SK-N-SH (cell line): ENCODE measurements at regions not wholly inside any gene's neighbourhood (a gene's known extent, or its start where the extent isn't known, plus 50 kb on each side); places are given as distances from the start of the nearest gene placed in this dataset.

ENCODE experiments used
- CTCF ChIA-PET: fragments of 300-600, 350-600 bp; formaldehyde crosslinking; extraction: SDS; loops from one replicate; lab custom pipeline; 2021; lab: Yijun Ruan, JAX
- POLR2A ChIA-PET: fragments of 350-600 bp; sonication (Branson Sonifier 250); formaldehyde crosslinking; extraction: SDS; loops from one replicate; lab custom pipeline; 2020; ENCODE audit warnings: antibody characterized with exemption, inconsistent platforms; lab: Yijun Ruan, JAX
- DNase-seq: peaks from one replicate; pipeline ENCODE4 v3.0.0; 2012
- H2AFZ ChIP-seq: fragments of 200-600 bp; sonication (generic); 2 replicates; pipeline ENCODE4 v1.8.1; 2016; ENCODE audit warnings: antibody characterized with exemption, mild to moderate bottlenecking, low read depth
- H3F3A ChIP-seq: fragments of 200-600 bp; sonication (generic); replicated peaks from 2 replicates; pipeline ENCODE3; 2016; ENCODE audit warnings: antibody characterized with exemption, mild to moderate bottlenecking; ENCODE audit not compliant: insufficient read depth
- H3K27ac ChIP-seq, 2 experiments: fragments of 200-500 bp in 1 of 2; fragments of 200-600 bp in 1 of 2; sonication (Bioruptor generic) in 1 of 2; sonication (generic), shearing (Covaris generic) in 1 of 2; 2 replicates each; pipeline versions ENCODE4 v1.5.1 to v1.6.1; 2014 to 2016; ENCODE audit warnings: low read depth in 2 of 2, inconsistent platforms in 1 of 2, low read length in 1 of 2, mild to moderate bottlenecking in 1 of 2, mixed read lengths in 1 of 2
- H3K27me3 ChIP-seq: fragments of 200-600 bp; sonication (generic), shearing (Covaris generic); 2 replicates; pipeline ENCODE4 v1.6.1; 2016; ENCODE audit warnings: mixed run types; ENCODE audit not compliant: insufficient read depth
- H3K36me3 ChIP-seq, 2 experiments: fragments of 200-500 bp in 1 of 2; fragments of 200-600 bp in 1 of 2; sonication (Bioruptor generic) in 1 of 2; sonication (generic) in 1 of 2; replicated peaks in 1 of 2; 2 replicates each; pipeline versions ENCODE3 to v1.5.1; 2014 to 2016; ENCODE audit warnings: low read length in 1 of 2, mild to moderate bottlenecking in 1 of 2; ENCODE audit not compliant: insufficient read depth in 2 of 2, control insufficient read depth in 1 of 2
- H3K4me1 ChIP-seq, 2 experiments: fragments of 200-500 bp in 1 of 2; fragments of 200-600 bp in 1 of 2; sonication (Bioruptor generic) in 1 of 2; sonication (generic), shearing (Covaris generic) in 1 of 2; 2 replicates each; pipeline versions ENCODE4 v1.5.1 to v1.6.1; 2014 to 2016; ENCODE audit warnings: low read depth in 1 of 2, low read length in 1 of 2, mixed run types in 1 of 2; ENCODE audit not compliant: insufficient read depth in 2 of 2, control insufficient read depth in 1 of 2
- H3K4me2 ChIP-seq: fragments of 200-600 bp; sonication (generic), shearing (Covaris generic); 2 replicates; pipeline ENCODE4 v1.6.1; 2017; ENCODE audit warnings: mixed run types
- H3K4me3 ChIP-seq, 2 experiments: fragments of 200-500 bp in 1 of 2; fragments of 200-600 bp in 1 of 2; sonication (Bioruptor generic) in 1 of 2; sonication (generic), shearing (Covaris generic) in 1 of 2; 2 replicates each; pipeline versions ENCODE4 v1.5.1 to v1.8.1; 2014 to 2016; ENCODE audit warnings: low read depth in 2 of 2, inconsistent platforms in 1 of 2, low read length in 1 of 2, mild to moderate bottlenecking in 1 of 2, mixed read lengths in 1 of 2, moderate library complexity in 1 of 2
- H3K79me2 ChIP-seq: fragments of 200-600 bp; sonication (generic); 2 replicates; pipeline ENCODE4 v1.8.1; 2017; ENCODE audit warnings: mild to moderate bottlenecking; ENCODE audit not compliant: insufficient read depth
- H3K9ac ChIP-seq: fragments of 200-600 bp; sonication (generic); 2 replicates; pipeline ENCODE4 v1.6.1; 2017; ENCODE audit warnings: mixed run types
- H3K9me2 ChIP-seq: fragments of 200-600 bp; sonication (generic); 2 replicates; pipeline ENCODE4 v1.6.1; 2017; ENCODE audit warnings: mixed run types
- H3K9me3 ChIP-seq: fragments of 200-600 bp; sonication (generic); 2 replicates; pipeline ENCODE4 v1.6.1; 2017; ENCODE audit warnings: mixed run types, mild to moderate bottlenecking, moderate library complexity
- H4K20me1 ChIP-seq: fragments of 200-600 bp; sonication (generic); 2 replicates; pipeline ENCODE4 v1.6.1; 2017; ENCODE audit warnings: mild to moderate bottlenecking, mixed run types; ENCODE audit not compliant: insufficient read depth
- CHD2 ChIP-seq: fragments of 150-350 bp; IDR thresholded peaks from 2 replicates; pipeline ENCODE4 v1.6.1; 2018; ENCODE audit warnings: low read length; ENCODE audit not compliant: partially characterized antibody
- CTCF ChIP-seq: fragments of 200-600 bp; sonication (generic); IDR thresholded peaks from 2 replicates; pipeline ENCODE4 v1.6.1; 2017; ENCODE audit warnings: antibody characterized with exemption, mild to moderate bottlenecking, moderate library complexity
- EP300 ChIP-seq, 2 experiments: IDR thresholded peaks; 2 replicates each; pipeline versions ENCODE4 v1.4.0 to v1.6.1; 2012; ENCODE audit warnings: borderline replicate concordance in 1 of 2, low read depth in 1 of 2, low read length in 1 of 2
- EZH2phosphoT487 ChIP-seq: fragments of 200-600 bp; sonication (generic); IDR thresholded peaks from 2 replicates; pipeline ENCODE4 v1.6.1; 2017; ENCODE audit warnings: low read depth, mixed run types, mild to moderate bottlenecking, antibody characterized with exemption, moderate library complexity, borderline replicate concordance
- FOSL2 ChIP-seq: IDR thresholded peaks from 2 replicates; pipeline ENCODE4 v1.4.0; 2012; ENCODE audit warnings: low read depth, mild to moderate bottlenecking, moderate library complexity, borderline replicate concordance
- FOXM1 ChIP-seq: IDR thresholded peaks from 2 replicates; pipeline ENCODE4 v1.4.0; 2012; ENCODE audit warnings: low read depth, mild to moderate bottlenecking
- GABPA ChIP-seq: IDR thresholded peaks from 2 replicates; pipeline ENCODE4 v1.4.0; 2012; ENCODE audit warnings: low read depth, mild to moderate bottlenecking
- GATA2 ChIP-seq: sonication (generic); formaldehyde crosslinking; IDR thresholded peaks from 2 replicates; pipeline ENCODE4 v1.5.0; 2020; ENCODE audit warnings: mild to moderate bottlenecking, missing genetic modification reagents
- JUND ChIP-seq: IDR thresholded peaks from 2 replicates; pipeline ENCODE4 v1.4.0; 2012
- MXI1 ChIP-seq: IDR thresholded peaks from 2 replicates; pipeline ENCODE4 v1.6.1; 2012; ENCODE audit warnings: mild to moderate bottlenecking, low read depth, low read length, improper control_type of control experiment
- NFIC ChIP-seq: IDR thresholded peaks from 2 replicates; pipeline ENCODE4 v1.4.0; 2012; ENCODE audit warnings: borderline replicate concordance
- NRF1 ChIP-seq: IDR thresholded peaks from 2 replicates; pipeline ENCODE4 v1.6.1; 2012; ENCODE audit warnings: low read depth, mild to moderate bottlenecking, low read length
- PBX3 ChIP-seq: IDR thresholded peaks from 2 replicates; pipeline ENCODE4; 2012
- RAD21 ChIP-seq: IDR thresholded peaks from 2 replicates; pipeline ENCODE4 v1.6.1; 2012; ENCODE audit warnings: mild to moderate bottlenecking, low read length
- RXRA ChIP-seq: IDR thresholded peaks from 2 replicates; pipeline ENCODE4 v1.4.0; 2012; ENCODE audit warnings: low read depth, mild to moderate bottlenecking, borderline replicate concordance
- SMC3 ChIP-seq: IDR thresholded peaks from 2 replicates; pipeline ENCODE4 v1.6.1; 2012; ENCODE audit warnings: low read depth, low read length, improper control_type of control experiment
- TAF1 ChIP-seq: IDR thresholded peaks from 2 replicates; pipeline ENCODE4 v1.6.1; 2012; ENCODE audit warnings: low read depth, mild to moderate bottlenecking, low read length, moderate library complexity, borderline replicate concordance
- TCF12 ChIP-seq: IDR thresholded peaks from 2 replicates; pipeline ENCODE4 v1.4.0; 2012
- TEAD4 ChIP-seq: IDR thresholded peaks from 2 replicates; pipeline ENCODE4 v1.4.0; 2012; ENCODE audit warnings: mild to moderate bottlenecking, borderline replicate concordance; ENCODE audit not compliant: insufficient read depth
- YY1 ChIP-seq: IDR thresholded peaks from 2 replicates; pipeline ENCODE4 v1.4.0; 2012; ENCODE audit warnings: low read depth, mild to moderate bottlenecking
- WGBS: methylation state at CpG from one replicate; pipeline ENCODE4 v1.1.6; 2017; ENCODE audit warnings: low lambda C conversion rate; 5-methylcytosine and 5-hydroxymethylcytosine counted together

GRCh38 chrX:22730542-22730941, 269.2 kb upstream of the DDX53 start:
- no peak for DNase-seq
- H3K27me3 ChIP-seq: no peaks in the 10 kb centered on the region
- no peaks in the 10 kb centered on the region for H4K20me1 ChIP-seq
- no peak overlapping the region for H2AFZ ChIP-seq
- H3K4me3 ChIP-seq: no peak overlapping the region
- no peaks in the 10 kb centered on the region for H3K9me3 ChIP-seq
- no peaks in the 10 kb centered on the region for H3F3A ChIP-seq
- no peak overlapping the region for H3K27ac ChIP-seq
- POLR2A ChIA-PET: no interaction called here
- CTCF ChIA-PET: interaction anchor here (3.3 kb wide), 1 partner anchor 18 kb away, joined by 16 read pairs; no protein-coding TSS in a partner anchor
- H3K79me2 ChIP-seq: no peaks in the 10 kb centered on the region
- no peaks in the 10 kb centered on the region for H3K4me1 ChIP-seq
- H3K36me3 ChIP-seq: no peaks in the 10 kb centered on the region
- no peak overlapping the region for H3K9ac ChIP-seq
- H3K9me2 ChIP-seq: no peaks in the 10 kb centered on the region
- TF ChIP-seq TEAD4 (no peak), FOSL2 (no peak)
- WGBS: 10% methylated on average over 1 of the region's 6 CpGs
- H3K4me2 ChIP-seq: no peak overlapping the region

- H3K79me2 ChIP-seq: no peaks in the 10 kb centered on the region
- WGBS: 24% methylated on average over 2 of the region's 2 CpGs
- H4K20me1 ChIP-seq: no peaks in the 10 kb centered on the region
- CTCF ChIA-PET: interaction anchor here (3.7 kb wide), 1 partner anchor 11 kb away, joined by 29 read pairs; no protein-coding TSS in a partner anchor
- TF ChIP-seq EP300 (IDR thresholded peaks at IDR 0.05; ENCODE audit: borderline replicate concordance in 1 of 2, low read depth in 1 of 2, low read length in 1 of 2) (no peak), RXRA (no peak), SMC3 (no peak), NFIC (no peak), TEAD4 (no peak), NRF1 (no peak), GABPA (no peak), PBX3 (no peak), CTCF (no peak), EZH2phosphoT487 (no peak), RAD21 (no peak), MXI1 (no peak), TAF1 (no peak), FOSL2 (no peak), TCF12 (no peak), YY1 (no peak), GATA2 (CRISPR knock-in tag) (no peak), CHD2 (no peak), JUND (no peak), FOXM1 (no peak)
- H3K9me2 ChIP-seq: no peaks in the 10 kb centered on the region
- no peaks in the 10 kb centered on the region for H3K27me3 ChIP-seq
- no peak for DNase-seq
- no peak overlapping the region for H3K4me3 ChIP-seq
- H3K9ac ChIP-seq: no peak overlapping the region
- H2AFZ ChIP-seq: no peak overlapping the region
- H3K27ac ChIP-seq: no peak overlapping the region
- no peak overlapping the region for H3K4me2 ChIP-seq
- no peaks in the 10 kb centered on the region for H3K4me1 ChIP-seq
- H3F3A ChIP-seq: no peaks in the 10 kb centered on the region
- POLR2A ChIA-PET: no interaction called here
- H3K9me3 ChIP-seq: no peaks in the 10 kb centered on the region
- H3K36me3 ChIP-seq: no peaks in the 10 kb centered on the region
Observed at GRCh38 chrX:22737541-22737940, 262.2 kb upstream of the DDX53 start.
